G401 (cell line): ENCODE measurements at regions not wholly inside any gene's neighbourhood (a gene's known extent, or its start where the extent isn't known, plus 50 kb on each side); places are given as distances from the start of the nearest gene placed in this dataset.
"Not testable (repeated sequence)": the region's sequence is repeated elsewhere in the genome, so short reads cannot be mapped to it uniquely, and the experiment has no call there.

Source experiments
- DNase-seq: peaks from one replicate; pipeline ENCODE4 v3.0.0-alpha.2; 2015; ENCODE audit warnings: low spot score
- in situ Hi-C: cut with HindIII; loops from 2 replicates; pipeline ENCODE4 v1.10.0; 2016; ENCODE audit warnings: low sequenced_read_pairs, mixed read lengths

DNA sequence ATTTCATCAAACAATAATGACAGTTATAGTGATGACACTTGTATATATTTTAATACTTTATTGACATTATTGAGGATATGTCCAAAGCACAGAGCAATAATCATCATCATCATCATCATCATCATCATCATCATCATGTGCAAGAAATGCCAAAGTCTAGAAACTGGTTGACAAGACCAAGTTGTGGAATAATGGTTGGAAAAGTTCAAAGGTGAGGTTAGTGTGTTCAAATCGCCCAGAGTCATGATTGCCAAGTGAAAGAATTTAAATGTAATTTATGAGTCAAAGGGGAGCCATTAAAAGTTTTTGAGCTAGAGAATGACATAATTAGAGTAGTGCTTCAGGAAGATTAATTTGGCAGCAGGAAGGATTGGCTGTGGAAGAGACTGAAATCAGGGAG is 852.4 kb downstream of the SORCS1 start:
- in situ Hi-C loops: no loop called here
- DNase-seq: no peak

GRCh38 chr10:106311590-106311989 is 852.9 kb downstream of the SORCS1 start:
- DNase-seq: no peak
- in situ Hi-C loops: no loop called here

GRCh38 chr10:106310596-106310995 is 853.9 kb downstream of the SORCS1 start:
- in situ Hi-C loops: no loop called here
- DNase-seq: no peak

GRCh38 chr10:106309376-106309775 is 855.1 kb downstream of the SORCS1 start:
- in situ Hi-C loops: no loop called here
- no peak for DNase-seq

DNA sequence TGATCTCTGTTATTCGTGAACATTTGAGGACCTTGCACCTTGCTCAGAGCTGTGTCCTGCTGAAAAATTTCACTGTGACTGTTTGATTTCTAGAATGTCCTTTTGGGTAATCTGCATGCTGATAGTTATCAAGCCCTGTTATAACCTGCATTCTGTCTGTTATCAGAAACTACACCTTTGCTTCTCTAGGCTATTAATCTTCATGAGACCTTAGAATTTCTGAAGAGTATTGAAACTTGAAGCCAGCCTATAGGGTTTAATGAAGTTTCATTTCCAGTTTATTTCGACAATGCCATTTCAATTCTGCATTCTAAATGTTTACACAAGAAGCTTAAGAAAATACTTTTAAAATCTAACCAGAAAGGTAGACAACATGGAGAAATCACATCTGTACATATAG is 856.2 kb downstream of the SORCS1 start:
- in situ Hi-C loops: no loop called here
- no peak for DNase-seq

GRCh38 chr10:106304056-106304455 is 860.5 kb downstream of the SORCS1 start:
- DNase-seq: no peak
- in situ Hi-C loops: no loop called here

DNA sequence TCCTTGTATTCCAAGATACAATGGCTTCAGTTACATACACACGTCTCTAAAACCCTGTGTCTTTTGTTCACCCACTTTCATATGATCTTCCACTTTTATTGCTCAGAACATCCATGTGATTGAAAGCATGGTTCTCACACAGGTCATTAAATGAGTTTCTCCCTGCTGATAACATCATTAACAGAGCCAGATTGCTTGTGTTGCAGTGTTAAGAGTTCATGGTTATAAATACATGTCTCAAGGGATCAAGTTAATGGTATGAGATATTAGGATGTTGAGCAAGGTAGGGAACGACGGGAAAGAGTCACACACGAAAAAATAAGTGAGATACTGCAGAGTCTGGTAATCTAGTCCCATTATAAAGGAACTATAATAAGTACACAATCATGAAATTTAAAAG is 861.5 kb downstream of the SORCS1 start:
- DNase-seq: no peak
- in situ Hi-C loops: no loop called here

DNA sequence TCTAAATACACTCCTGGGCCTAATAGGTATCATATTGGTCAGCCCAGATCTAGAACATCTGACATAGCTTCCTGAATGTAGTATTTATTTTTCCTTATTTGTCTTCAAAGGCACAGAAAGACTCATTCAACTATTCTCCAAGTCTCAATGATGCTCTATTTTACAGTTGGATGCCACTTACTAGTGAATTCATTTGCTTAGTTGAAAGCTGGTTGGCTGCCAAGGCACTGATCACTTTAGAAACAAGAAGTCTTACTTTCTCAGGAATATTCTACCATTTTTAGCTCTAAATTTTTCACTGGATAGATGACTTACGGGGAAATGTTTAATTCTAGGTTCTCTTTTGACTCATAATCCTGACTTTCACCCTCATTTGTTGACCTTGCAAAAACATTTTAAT is 863.4 kb downstream of the SORCS1 start:
- in situ Hi-C loops: no loop called here
- peak; percentile 12 for DNase-seq

DNA sequence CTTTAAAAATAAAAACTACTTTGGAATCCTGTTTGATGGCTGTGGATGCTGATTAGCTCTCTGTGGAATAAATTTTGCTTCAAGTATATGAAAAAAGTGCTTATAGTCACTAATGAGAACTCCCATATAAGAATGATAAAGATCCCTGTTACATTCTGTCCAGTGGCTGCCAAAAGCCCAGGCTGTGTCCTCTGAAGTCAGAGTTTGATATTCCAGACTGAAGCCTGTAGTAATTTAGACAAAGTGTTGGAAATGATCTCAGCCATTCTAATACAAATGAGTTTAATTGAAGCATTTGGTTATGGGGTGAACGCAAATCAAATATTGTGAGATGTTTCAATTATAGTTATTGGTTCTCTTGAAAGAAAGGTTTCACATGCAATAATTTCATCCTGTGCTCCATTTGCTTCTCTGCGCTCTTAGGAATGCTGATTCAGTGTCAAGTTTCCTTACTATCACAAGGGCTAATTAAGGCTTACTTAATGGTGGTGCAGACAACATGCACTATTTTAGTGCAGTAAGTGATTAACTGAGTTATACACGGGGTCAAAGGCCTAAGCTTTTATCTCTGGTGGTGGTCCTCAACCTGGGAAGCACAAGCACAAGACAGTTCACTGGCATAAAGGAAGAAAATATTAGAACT is 867.6 kb downstream of the SORCS1 start:
- in situ Hi-C loops: no loop called here
- DNase-seq: no peak

- in situ Hi-C loops: no loop called here
- DNase-seq: no peak
These were observed 879.5 kb downstream of the SORCS1 start for GRCh38 chr10:106284802-106285587.

DNA sequence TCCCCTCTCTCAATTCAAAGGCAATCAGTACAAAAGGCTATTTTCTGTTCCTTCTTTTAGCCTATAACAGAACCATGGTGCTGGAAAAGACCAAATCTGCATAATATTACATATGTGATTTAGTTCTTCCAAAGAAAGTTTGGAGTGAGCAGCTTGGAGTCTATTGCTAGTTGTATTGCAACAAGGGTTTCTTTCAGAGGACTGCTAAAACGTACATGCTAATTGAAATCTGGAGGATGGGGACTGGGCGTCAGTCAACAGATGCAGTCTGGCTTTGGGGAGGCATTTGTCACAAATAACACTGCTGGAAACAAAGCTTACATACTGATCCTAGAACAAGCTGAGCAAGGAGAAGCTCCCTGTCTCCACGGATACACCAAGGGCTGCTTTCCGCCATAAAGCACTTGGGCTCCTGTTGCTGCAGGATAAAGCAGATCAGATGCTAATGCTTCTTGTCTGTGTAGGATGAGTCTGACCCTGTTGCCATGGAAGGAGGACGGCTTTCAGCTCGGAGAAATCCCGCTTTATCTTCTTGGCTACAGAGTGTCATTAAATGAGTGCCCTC is 883.5 kb downstream of the SORCS1 start:
- in situ Hi-C loops: no loop called here
- no peak for DNase-seq

DNA sequence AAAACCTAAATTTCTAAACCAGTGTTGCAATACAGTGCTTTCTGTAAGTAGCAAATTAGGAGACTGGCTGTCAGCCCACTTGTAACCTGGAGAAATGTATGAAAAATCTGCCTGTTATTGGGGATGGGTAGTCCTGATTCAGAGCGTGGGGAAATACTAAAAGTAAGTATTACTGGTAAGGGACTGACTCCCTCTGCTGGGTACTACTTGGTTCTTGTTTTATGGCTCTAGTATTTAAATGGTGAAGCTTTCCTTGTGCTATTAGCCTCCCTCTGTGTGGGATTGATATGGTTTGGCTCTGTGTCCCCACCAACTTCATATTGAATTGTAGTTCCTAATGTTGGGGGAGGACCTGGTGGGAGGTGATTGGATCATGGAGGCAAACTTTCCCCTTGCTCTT is 886.1 kb downstream of the SORCS1 start:
- in situ Hi-C loops: no loop called here
- DNase-seq: no peak

DNA sequence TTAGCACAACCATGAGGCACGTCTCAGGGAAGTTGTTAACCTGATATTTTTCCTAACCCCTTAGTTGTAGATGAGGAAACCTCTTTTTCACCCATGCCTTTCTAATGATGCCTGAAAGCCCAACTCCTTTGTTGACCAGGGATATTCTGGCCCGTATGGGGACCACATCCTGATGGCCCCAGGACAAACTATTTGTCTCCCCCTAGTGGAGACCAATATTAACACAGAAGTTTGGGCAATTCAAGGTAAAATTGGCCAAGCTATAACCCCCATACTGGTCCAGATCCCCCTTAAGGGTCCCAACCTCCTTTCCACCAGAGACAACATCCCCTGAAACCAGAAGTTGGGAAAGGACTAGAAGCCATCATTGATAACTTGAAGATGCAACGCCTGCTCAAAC is 893.3 kb downstream of the SORCS1 start:
- in situ Hi-C loops: no loop called here
- DNase-seq: no peak

- in situ Hi-C loops: no loop called here
- no peak for DNase-seq
These were observed 896.5 kb downstream of the SORCS1 start for GRCh38 chr10:106268000-106268399.

DNA sequence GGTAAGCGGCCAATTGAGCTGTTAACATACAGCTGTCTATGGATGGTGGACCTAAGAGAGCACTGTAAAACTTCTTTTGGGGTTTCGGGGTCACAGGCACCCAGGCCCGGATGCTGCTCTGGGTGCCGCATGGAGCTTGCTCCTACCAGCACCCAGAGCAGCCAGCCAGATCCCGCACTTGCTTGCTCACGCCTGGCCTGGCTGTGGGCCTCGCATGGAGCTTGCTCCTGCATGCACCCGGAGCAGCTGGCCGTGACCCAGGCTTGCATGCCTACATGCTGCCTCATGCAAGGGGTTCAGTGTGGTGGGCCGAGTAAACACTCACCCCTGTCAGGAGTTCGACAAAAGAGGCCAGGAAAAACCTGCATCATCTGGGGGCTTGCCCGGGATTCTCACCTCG is 896.9 kb downstream of the SORCS1 start:
- DNase-seq: no peak
- in situ Hi-C loops: no loop called here

- DNase-seq, in situ Hi-C loops: not testable (repeated sequence)
These were observed 907.1 kb downstream of the SORCS1 start for GRCh38 chr10:106257432-106257831.

GRCh38 chr10:106255111-106255678 is 909.3 kb downstream of the SORCS1 start:
- in situ Hi-C loops: no loop called here
- DNase-seq: no peak

DNA sequence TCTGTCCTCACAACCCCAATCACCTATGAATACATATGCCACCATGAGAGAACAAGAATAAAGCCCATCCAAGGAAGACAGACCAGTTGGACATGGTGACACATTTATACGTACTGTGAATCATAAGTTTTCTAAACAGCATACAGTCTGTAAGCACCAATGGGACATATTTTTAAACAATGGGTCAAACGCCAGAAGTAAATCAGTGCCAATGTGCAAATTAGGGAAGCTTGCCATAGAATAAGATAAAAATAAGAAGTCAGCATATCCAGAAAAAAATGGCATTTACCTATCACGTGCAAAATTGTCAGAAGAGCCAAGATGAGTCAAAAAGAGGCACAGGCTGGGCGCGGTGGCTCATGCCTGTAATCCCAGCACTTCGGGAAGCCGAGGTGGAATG is 910.4 kb downstream of the SORCS1 start:
- DNase-seq: no peak
- in situ Hi-C loops: no loop called here

GRCh38 chr10:106252541-106252940 is 912.0 kb downstream of the SORCS1 start:
- in situ Hi-C loops: no loop called here
- DNase-seq: no peak

DNA sequence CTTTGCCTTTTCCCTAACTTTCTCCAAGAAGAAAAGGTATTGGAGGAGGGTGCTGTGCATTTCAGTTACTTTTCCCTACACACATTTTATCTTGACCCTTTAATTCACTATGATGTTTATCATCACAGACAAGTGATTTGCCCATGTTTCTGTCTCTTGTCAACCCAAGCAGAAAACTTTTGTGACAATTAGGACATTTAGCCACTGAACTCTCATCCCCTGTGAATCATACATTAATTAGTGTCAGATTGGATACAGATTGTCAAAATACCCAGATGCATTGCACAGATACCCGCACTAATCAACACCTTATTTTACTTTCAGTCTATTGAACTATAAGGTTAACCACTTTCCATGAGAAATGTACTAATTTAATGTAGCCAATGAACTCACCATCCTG is 912.9 kb downstream of the SORCS1 start:
- in situ Hi-C loops: no loop called here
- DNase-seq: no peak
